HEK293T (cell line): ENCODE measurements at regions not wholly inside any gene's neighbourhood (a gene's known extent, or its start where the extent isn't known, plus 50 kb on each side); places are given as distances from the start of the nearest gene placed in this dataset.
"Not testable (repeated sequence)": the region's sequence is repeated elsewhere in the genome, so short reads cannot be mapped to it uniquely, and the experiment has no call there.

Source experiments
- ARNT ChIP-seq: fragments of 450-650 bp; IDR thresholded peaks from 2 replicates; pipeline ENCODE4 v1.6.1; 2017; ENCODE audit warnings: mild to moderate bottlenecking
- BHLHE40 ChIP-seq: fragments of 450-650 bp; IDR thresholded peaks from 2 replicates; pipeline ENCODE4 v1.6.1; 2016; ENCODE audit warnings: mild to moderate bottlenecking, moderate library complexity, borderline replicate concordance
- FOXA1 ChIP-seq: fragments of 450-650 bp; IDR thresholded peaks from 2 replicates; pipeline ENCODE4 v1.6.1; 2016; ENCODE audit warnings: mild to moderate bottlenecking
- FOXM1 ChIP-seq: fragments of 450-650 bp; IDR thresholded peaks from 2 replicates; pipeline ENCODE4 v1.6.1; 2017; ENCODE audit warnings: mild to moderate bottlenecking, borderline replicate concordance
- SUZ12 ChIP-seq: fragments of 450-650 bp; IDR thresholded peaks from 2 replicates; pipeline ENCODE4 v1.6.1; 2016; ENCODE audit warnings: mild to moderate bottlenecking
- TARDBP ChIP-seq: fragments of 450-650 bp; IDR thresholded peaks from 2 replicates; pipeline ENCODE4 v1.6.1; 2016
- ZNF384 ChIP-seq: fragments of 450-650 bp; IDR thresholded peaks from 2 replicates; pipeline ENCODE4 v1.6.1; 2016
- TF ChIP-seq, protein P1 (sequence below): fragments of 450-650 bp; IDR thresholded peaks from 2 replicates; pipeline ENCODE4 v1.6.1; 2016

DNA sequence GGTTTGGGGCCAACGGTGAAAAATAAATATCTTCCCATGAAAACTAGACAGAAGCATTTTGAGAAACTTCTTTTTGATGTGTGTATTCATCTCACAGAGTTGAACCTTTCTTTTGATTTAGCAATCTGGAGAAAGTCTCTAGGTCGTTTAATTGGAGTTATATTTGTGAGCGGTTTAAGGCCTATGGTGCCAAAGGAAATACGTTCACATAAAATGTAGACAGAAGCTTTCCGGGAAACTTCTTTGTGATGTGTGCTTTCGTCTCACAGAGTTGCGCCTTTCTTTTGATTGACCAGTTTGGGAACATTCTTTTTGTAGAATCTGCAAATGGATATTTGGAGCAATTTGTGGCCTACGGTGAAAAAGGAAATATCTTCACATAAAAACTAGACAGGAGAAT is 3028.8 kb downstream of the TUBA3C start:
- not testable (repeated sequence) for TF ChIP-seq ARNT, BHLHE40, ZNF384, FOXA1, FOXM1, SUZ12, TARDBP
- TF ChIP-seq, protein P1, sequence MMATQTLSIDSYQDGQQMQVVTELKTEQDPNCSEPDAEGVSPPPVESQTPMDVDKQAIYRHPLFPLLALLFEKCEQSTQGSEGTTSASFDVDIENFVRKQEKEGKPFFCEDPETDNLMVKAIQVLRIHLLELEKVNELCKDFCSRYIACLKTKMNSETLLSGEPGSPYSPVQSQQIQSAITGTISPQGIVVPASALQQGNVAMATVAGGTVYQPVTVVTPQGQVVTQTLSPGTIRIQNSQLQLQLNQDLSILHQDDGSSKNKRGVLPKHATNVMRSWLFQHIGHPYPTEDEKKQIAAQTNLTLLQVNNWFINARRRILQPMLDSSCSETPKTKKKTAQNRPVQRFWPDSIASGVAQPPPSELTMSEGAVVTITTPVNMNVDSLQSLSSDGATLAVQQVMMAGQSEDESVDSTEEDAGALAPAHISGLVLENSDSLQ: not testable (repeated sequence)
